ENCODE measurements at regions not wholly inside any gene's neighbourhood (a gene's known extent, or its start where the extent isn't known, plus 50 kb on each side); places are given as distances from the start of the nearest gene placed in this dataset.

DNA sequence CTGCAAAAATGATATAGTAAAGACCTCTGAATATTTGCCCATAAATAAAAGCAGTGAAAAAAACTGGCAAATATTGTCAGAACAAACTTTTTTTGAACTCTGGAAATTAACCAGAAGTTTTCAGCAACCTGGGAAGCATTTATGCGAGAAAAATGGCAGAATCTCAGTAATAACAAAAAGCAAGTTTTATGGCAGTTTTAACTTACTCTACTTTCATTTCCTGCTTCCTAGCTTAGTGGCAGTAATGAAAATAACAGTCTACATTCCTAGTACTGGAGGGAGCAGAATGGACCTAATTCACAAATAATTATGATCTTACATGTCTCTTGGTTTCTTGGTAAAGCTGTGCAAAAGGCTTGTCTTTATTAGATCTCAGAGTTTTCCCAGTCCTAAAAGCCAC lies 460.1 kb downstream of the NAF1 start:
- TF ChIP-seq, protein P1, sequence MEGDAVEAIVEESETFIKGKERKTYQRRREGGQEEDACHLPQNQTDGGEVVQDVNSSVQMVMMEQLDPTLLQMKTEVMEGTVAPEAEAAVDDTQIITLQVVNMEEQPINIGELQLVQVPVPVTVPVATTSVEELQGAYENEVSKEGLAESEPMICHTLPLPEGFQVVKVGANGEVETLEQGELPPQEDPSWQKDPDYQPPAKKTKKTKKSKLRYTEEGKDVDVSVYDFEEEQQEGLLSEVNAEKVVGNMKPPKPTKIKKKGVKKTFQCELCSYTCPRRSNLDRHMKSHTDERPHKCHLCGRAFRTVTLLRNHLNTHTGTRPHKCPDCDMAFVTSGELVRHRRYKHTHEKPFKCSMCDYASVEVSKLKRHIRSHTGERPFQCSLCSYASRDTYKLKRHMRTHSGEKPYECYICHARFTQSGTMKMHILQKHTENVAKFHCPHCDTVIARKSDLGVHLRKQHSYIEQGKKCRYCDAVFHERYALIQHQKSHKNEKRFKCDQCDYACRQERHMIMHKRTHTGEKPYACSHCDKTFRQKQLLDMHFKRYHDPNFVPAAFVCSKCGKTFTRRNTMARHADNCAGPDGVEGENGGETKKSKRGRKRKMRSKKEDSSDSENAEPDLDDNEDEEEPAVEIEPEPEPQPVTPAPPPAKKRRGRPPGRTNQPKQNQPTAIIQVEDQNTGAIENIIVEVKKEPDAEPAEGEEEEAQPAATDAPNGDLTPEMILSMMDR (IDR thresholded peaks at IDR 0.05) = no peak
- no peak for TF ChIP-seq POLR2A (IDR thresholded peaks at IDR 0.05)

Measured in adrenal gland (tissue), 5 donors.